Ishikawa (cell line): ENCODE measurements at regions not wholly inside any gene's neighbourhood (a gene's known extent, or its start where the extent isn't known, plus 50 kb on each side); places are given as distances from the start of the nearest gene placed in this dataset.

Source experiments
- CEBPB ChIP-seq: IDR thresholded peaks from 2 replicates; pipeline ENCODE4 v1.6.1; 2012
- EP300 ChIP-seq: IDR thresholded peaks from 2 replicates; pipeline ENCODE4 v1.6.1; 2012; ENCODE audit warnings: borderline replicate concordance
- FOXM1 ChIP-seq: IDR thresholded peaks from 2 replicates; pipeline ENCODE4 v1.6.1; 2012; ENCODE audit warnings: low read depth, borderline replicate concordance
- MAX ChIP-seq: IDR thresholded peaks from 2 replicates; pipeline ENCODE4 v1.6.1; 2012
- NFIC ChIP-seq: IDR thresholded peaks from 2 replicates; pipeline ENCODE4 v1.6.1; 2012
- RAD21 ChIP-seq: IDR thresholded peaks from 2 replicates; pipeline ENCODE4 v1.6.1; 2012; ENCODE audit warnings: low read depth
- REST ChIP-seq: IDR thresholded peaks from 2 replicates; pipeline ENCODE4 v1.6.1; 2012; ENCODE audit warnings: low read depth, mild to moderate bottlenecking
- TAF1 ChIP-seq: IDR thresholded peaks from 2 replicates; pipeline ENCODE4 v1.6.1; 2012; ENCODE audit warnings: low read depth, mild to moderate bottlenecking
- USF1 ChIP-seq: IDR thresholded peaks from 2 replicates; pipeline ENCODE4 v1.6.1; 2012
- YY1 ChIP-seq: IDR thresholded peaks from 2 replicates; pipeline ENCODE4 v1.6.1; 2012; ENCODE audit warnings: low read depth
- ZBTB7A ChIP-seq: IDR thresholded peaks from 2 replicates; pipeline ENCODE4 v1.6.1; 2012; ENCODE audit warnings: low read depth

- TF ChIP-seq CEBPB = no peak
- TF ChIP-seq FOXM1 = no peak
- no peak for TF ChIP-seq EP300
- TF ChIP-seq NFIC = no peak
- TF ChIP-seq REST = no peak
- TF ChIP-seq MAX = no peak
- no peak for TF ChIP-seq TAF1
- no peak for TF ChIP-seq ZBTB7A
- no peak for TF ChIP-seq USF1
- no peak for TF ChIP-seq YY1
- TF ChIP-seq RAD21 = no peak
Observed at GRCh38 chr4:85265234-85265633, 209.7 kb upstream of the ARHGAP24 start.
